ENCODE measurements at regions not wholly inside any gene's neighbourhood (a gene's known extent, or its start where the extent isn't known, plus 50 kb on each side); places are given as distances from the start of the nearest gene placed in this dataset.

DNA sequence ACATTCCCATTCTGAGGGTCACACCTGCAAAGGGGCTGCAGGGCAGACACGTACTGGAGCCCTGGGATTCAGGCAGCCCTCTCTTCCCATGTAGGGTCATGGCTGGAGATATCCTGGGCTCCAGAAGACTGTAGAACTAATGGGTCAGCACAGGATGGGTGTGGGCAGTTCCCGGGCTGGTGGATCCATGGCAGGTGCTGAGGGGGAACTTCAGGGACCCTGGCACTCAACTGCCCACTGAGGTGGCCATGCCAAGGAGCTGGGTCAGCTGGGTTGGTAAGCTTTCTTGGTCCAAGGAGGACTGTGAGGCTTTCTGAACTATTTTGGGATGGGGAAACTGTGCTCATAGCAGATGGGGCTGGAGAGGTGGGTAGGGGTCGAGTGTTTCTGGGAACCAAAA lies 183.4 kb upstream of the RTL1 start:
- TF ChIP-seq, protein P1, sequence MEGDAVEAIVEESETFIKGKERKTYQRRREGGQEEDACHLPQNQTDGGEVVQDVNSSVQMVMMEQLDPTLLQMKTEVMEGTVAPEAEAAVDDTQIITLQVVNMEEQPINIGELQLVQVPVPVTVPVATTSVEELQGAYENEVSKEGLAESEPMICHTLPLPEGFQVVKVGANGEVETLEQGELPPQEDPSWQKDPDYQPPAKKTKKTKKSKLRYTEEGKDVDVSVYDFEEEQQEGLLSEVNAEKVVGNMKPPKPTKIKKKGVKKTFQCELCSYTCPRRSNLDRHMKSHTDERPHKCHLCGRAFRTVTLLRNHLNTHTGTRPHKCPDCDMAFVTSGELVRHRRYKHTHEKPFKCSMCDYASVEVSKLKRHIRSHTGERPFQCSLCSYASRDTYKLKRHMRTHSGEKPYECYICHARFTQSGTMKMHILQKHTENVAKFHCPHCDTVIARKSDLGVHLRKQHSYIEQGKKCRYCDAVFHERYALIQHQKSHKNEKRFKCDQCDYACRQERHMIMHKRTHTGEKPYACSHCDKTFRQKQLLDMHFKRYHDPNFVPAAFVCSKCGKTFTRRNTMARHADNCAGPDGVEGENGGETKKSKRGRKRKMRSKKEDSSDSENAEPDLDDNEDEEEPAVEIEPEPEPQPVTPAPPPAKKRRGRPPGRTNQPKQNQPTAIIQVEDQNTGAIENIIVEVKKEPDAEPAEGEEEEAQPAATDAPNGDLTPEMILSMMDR (conservative IDR thresholded peaks at IDR 0.05; ENCODE audit: low read depth in 2 of 2): no peak
- TF ChIP-seq POLR2AphosphoS5 (IDR thresholded peaks at IDR 0.05; ENCODE audit: low read depth): no peak
- no peak for TF ChIP-seq REST (IDR thresholded peaks at IDR 0.05; ENCODE audit: unreplicated experiment)
- TF ChIP-seq CREB1 (CRISPR knock-in tag; IDR thresholded peaks at IDR 0.05; ENCODE audit: low read depth): no peak
- no peak for TF ChIP-seq EZH2 (IDR thresholded peaks at IDR 0.05; ENCODE audit: low read depth, unreplicated experiment)
- TF ChIP-seq ZNF114 (CRISPR knock-in tag; IDR thresholded peaks at IDR 0.05): no peak
- TF ChIP-seq STAT1 (IDR thresholded peaks at IDR 0.05; ENCODE audit: unreplicated experiment): no peak
- no peak for TF ChIP-seq NANOG (IDR thresholded peaks at IDR 0.05; ENCODE audit: borderline replicate concordance)
- no peak for TF ChIP-seq EZH2phosphoT487 (IDR thresholded peaks at IDR 0.05; ENCODE audit: unreplicated experiment)
- TF ChIP-seq JUNB (IDR thresholded peaks at IDR 0.05; ENCODE audit: unreplicated experiment): no peak
- no peak for TF ChIP-seq ETS1 (IDR thresholded peaks at IDR 0.05)
- TF ChIP-seq ZNF462 (CRISPR knock-in tag; IDR thresholded peaks at IDR 0.05): no peak
- no peak for TF ChIP-seq ZNF331 (CRISPR knock-in tag; IDR thresholded peaks at IDR 0.05; ENCODE audit: low read depth)
